ENCODE measurements at regions not wholly inside any gene's neighbourhood (a gene's known extent, or its start where the extent isn't known, plus 50 kb on each side); places are given as distances from the start of the nearest gene placed in this dataset.

DNA sequence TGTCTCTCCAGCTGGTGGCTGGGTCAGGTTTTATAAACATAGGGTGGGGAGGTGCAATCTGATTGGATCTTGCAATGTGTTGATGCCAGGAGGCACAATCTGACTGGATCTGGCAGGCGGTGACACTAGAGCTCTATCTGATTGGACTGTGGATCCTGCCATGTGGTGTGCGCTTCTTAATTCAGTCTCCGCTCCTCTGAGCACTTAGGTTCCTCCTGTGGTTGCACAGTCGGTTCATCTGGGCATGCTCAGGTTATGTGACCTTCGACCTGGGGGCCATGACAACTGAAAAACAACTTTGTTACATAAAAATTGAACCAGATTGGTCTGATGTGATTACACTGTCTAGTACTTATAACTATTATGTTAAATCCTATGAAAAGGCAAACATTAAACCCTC is 127.1 kb upstream of the SVIL start:
- Histone ChIP-seq H3K36me3 (replicated peaks in 1 of 2; ENCODE audit: control insufficient read depth in 1 of 2, insufficient read depth in 2 of 2, low read length in 1 of 2) (no peaks in the 10 kb centered on the region), H3K4me1 (ENCODE audit: control insufficient read depth in 1 of 2, insufficient read depth in 2 of 2, low read depth in 1 of 2, low read length in 1 of 2) (peaks cover 0 to 10% of the 10 kb centered on the region in 2 experiments; a peak in 3 of 4 replicates), H3K4me2 (no peak overlapping the region), H3K27me3 (ENCODE audit: insufficient read depth) (no peaks in the 10 kb centered on the region), H2AFZ (ENCODE audit: low read depth) (no peak overlapping the region), H3K9me2 (no peaks in the 10 kb centered on the region), H3F3A (replicated peaks; ENCODE audit: insufficient read depth) (peaks cover 4% of the 10 kb centered on the region), H3K9me3 (no peaks in the 10 kb centered on the region), H3K9ac (no peak overlapping the region), H3K79me2 (ENCODE audit: insufficient read depth) (no peaks in the 10 kb centered on the region), H3K4me3 (ENCODE audit: low read depth in 2 of 2, low read length in 1 of 2) (no peak overlapping the region), H4K20me1 (ENCODE audit: insufficient read depth) (no peaks in the 10 kb centered on the region), H3K27ac (ENCODE audit: low read depth in 2 of 2, low read length in 1 of 2) (no peak overlapping the region)
- CTCF ChIA-PET: interaction anchor here (1.0 kb wide), 1 partner anchor 26 kb away, joined by 3 read pairs; no protein-coding TSS in a partner anchor
- WGBS (ENCODE audit: low lambda C conversion rate): 94% methylated on average over 5 of the region's 5 CpGs
- POLR2A ChIA-PET: interaction anchor here (0.6 kb wide), 1 partner anchor 1891 kb away, joined by 3 read pairs; no protein-coding TSS in a partner anchor
- no peak for DNase-seq
- TF ChIP-seq TAF1 (IDR thresholded peaks at IDR 0.05; ENCODE audit: borderline replicate concordance, low read depth, low read length): no peak
- no peak for TF ChIP-seq FOXJ3 (CRISPR knock-in tag; IDR thresholded peaks at IDR 0.05)

- CTCF ChIA-PET: interaction anchor here (1.4 kb wide), 1 partner anchor 24 kb away, joined by 3 read pairs; no protein-coding TSS in a partner anchor
- Histone ChIP-seq H3K9ac (no peak overlapping the region), H3K4me1 (ENCODE audit: control insufficient read depth in 1 of 2, insufficient read depth in 2 of 2, low read depth in 1 of 2, low read length in 1 of 2) (peaks cover 0 to 10% of the 10 kb centered on the region in 2 experiments; a peak in 3 of 4 replicates), H3F3A (replicated peaks; ENCODE audit: insufficient read depth) (peaks cover 8% of the 10 kb centered on the region), H4K20me1 (ENCODE audit: insufficient read depth) (no peaks in the 10 kb centered on the region), H3K4me3 (ENCODE audit: low read depth in 2 of 2, low read length in 1 of 2) (no peak overlapping the region), H3K27me3 (ENCODE audit: insufficient read depth) (no peaks in the 10 kb centered on the region), H3K27ac (ENCODE audit: low read depth in 2 of 2, low read length in 1 of 2) (no peak overlapping the region), H2AFZ (ENCODE audit: low read depth) (no peak overlapping the region), H3K9me2 (no peaks in the 10 kb centered on the region), H3K36me3 (replicated peaks in 1 of 2; ENCODE audit: control insufficient read depth in 1 of 2, insufficient read depth in 2 of 2, low read length in 1 of 2) (no peaks in the 10 kb centered on the region), H3K4me2 (no peak overlapping the region), H3K79me2 (ENCODE audit: insufficient read depth) (no peaks in the 10 kb centered on the region), H3K9me3 (no peaks in the 10 kb centered on the region)
- POLR2A ChIA-PET: no interaction called here
- DNase-seq: no peak
- WGBS (ENCODE audit: low lambda C conversion rate): 87% methylated on average over 4 of the region's 4 CpGs
- TF ChIP-seq, protein P1, sequence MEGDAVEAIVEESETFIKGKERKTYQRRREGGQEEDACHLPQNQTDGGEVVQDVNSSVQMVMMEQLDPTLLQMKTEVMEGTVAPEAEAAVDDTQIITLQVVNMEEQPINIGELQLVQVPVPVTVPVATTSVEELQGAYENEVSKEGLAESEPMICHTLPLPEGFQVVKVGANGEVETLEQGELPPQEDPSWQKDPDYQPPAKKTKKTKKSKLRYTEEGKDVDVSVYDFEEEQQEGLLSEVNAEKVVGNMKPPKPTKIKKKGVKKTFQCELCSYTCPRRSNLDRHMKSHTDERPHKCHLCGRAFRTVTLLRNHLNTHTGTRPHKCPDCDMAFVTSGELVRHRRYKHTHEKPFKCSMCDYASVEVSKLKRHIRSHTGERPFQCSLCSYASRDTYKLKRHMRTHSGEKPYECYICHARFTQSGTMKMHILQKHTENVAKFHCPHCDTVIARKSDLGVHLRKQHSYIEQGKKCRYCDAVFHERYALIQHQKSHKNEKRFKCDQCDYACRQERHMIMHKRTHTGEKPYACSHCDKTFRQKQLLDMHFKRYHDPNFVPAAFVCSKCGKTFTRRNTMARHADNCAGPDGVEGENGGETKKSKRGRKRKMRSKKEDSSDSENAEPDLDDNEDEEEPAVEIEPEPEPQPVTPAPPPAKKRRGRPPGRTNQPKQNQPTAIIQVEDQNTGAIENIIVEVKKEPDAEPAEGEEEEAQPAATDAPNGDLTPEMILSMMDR (IDR thresholded peaks at IDR 0.05): no peak
These were observed 125.5 kb upstream of the SVIL start for GRCh38 chr10:29760138-29760900.

- Histone ChIP-seq H3K4me1 (ENCODE audit: control insufficient read depth in 1 of 2, insufficient read depth in 2 of 2, low read depth in 1 of 2, low read length in 1 of 2) (peaks cover 0 to 10% of the 10 kb centered on the region in 2 experiments; a peak in 3 of 4 replicates), H3K79me2 (ENCODE audit: insufficient read depth) (no peaks in the 10 kb centered on the region), H3K27me3 (ENCODE audit: insufficient read depth) (no peaks in the 10 kb centered on the region), H3K9me2 (no peaks in the 10 kb centered on the region), H3K9ac (no peak overlapping the region), H3K27ac (ENCODE audit: low read depth in 2 of 2, low read length in 1 of 2) (peak overlapping the region in 1 of 2 experiments; percentile 9; a peak in 1 of 4 replicates), H3K36me3 (replicated peaks in 1 of 2; ENCODE audit: control insufficient read depth in 1 of 2, insufficient read depth in 2 of 2, low read length in 1 of 2) (no peaks in the 10 kb centered on the region), H2AFZ (ENCODE audit: low read depth) (no peak overlapping the region), H3K4me2 (peak overlapping the region; percentile 42; the same call in 1 of the 2 replicates), H3K4me3 (ENCODE audit: low read depth in 2 of 2, low read length in 1 of 2) (no peak overlapping the region), H3K9me3 (no peaks in the 10 kb centered on the region), H3F3A (replicated peaks; ENCODE audit: insufficient read depth) (peaks cover 8% of the 10 kb centered on the region), H4K20me1 (ENCODE audit: insufficient read depth) (no peaks in the 10 kb centered on the region)
- DNase-seq: no peak
- ChIA-PET CTCF (interaction anchor here (1.1 kb wide), 1 partner anchor 20 kb away, joined by 3 read pairs; no protein-coding TSS in a partner anchor), POLR2A (no interaction called here)
- WGBS (ENCODE audit: low lambda C conversion rate): 54% methylated on average over 9 of the region's 9 CpGs
- TF ChIP-seq RAD21 (IDR thresholded peaks at IDR 0.05; ENCODE audit: low read length) (no peak), TEAD4 (IDR thresholded peaks at IDR 0.05; ENCODE audit: borderline replicate concordance, insufficient read depth) (no peak), SMC3 (IDR thresholded peaks at IDR 0.05; ENCODE audit: low read depth, low read length) (no peak), JUND (IDR thresholded peaks at IDR 0.05) (peak; percentile 32; the same call in 1 of the 2 replicates), CHD2 (IDR thresholded peaks at IDR 0.05; ENCODE audit: low read length, partially characterized antibody) (no peak), TAF1 (IDR thresholded peaks at IDR 0.05; ENCODE audit: borderline replicate concordance, low read depth, low read length) (no peak), MAX (IDR thresholded peaks at IDR 0.05; ENCODE audit: low read depth) (no peak)
- TF ChIP-seq, protein P2, sequence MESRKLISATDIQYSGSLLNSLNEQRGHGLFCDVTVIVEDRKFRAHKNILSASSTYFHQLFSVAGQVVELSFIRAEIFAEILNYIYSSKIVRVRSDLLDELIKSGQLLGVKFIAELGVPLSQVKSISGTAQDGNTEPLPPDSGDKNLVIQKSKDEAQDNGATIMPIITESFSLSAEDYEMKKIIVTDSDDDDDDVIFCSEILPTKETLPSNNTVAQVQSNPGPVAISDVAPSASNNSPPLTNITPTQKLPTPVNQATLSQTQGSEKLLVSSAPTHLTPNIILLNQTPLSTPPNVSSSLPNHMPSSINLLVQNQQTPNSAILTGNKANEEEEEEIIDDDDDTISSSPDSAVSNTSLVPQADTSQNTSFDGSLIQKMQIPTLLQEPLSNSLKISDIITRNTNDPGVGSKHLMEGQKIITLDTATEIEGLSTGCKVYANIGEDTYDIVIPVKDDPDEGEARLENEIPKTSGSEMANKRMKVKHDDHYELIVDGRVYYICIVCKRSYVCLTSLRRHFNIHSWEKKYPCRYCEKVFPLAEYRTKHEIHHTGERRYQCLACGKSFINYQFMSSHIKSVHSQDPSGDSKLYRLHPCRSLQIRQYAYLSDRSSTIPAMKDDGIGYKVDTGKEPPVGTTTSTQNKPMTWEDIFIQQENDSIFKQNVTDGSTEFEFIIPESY (IDR thresholded peaks at IDR 0.05; ENCODE audit: borderline replicate concordance, low read depth): no peak
These were observed 123.0 kb upstream of the SVIL start for GRCh38 chr10:29757551-29758297.

Measured in SK-N-SH (cell line).